DOHH2 (cell line): ENCODE measurements at regions not wholly inside any gene's neighbourhood (a gene's known extent, or its start where the extent isn't known, plus 50 kb on each side); places are given as distances from the start of the nearest gene placed in this dataset.

Experiments
- CTCF ChIP-seq: fragments of 200-600 bp; sonication (generic); IDR thresholded peaks from one replicate; pipeline ENCODE4 v1.5.1; 2014; ENCODE audit warnings: antibody characterized with exemption, mild to moderate bottlenecking, low read depth, low read length; ENCODE audit not compliant: poor library complexity, severe bottlenecking
- EZH2phosphoT487 ChIP-seq: fragments of 200-600 bp; sonication (generic); IDR thresholded peaks from 2 replicates; pipeline ENCODE4 v1.6.1; 2017; ENCODE audit warnings: borderline replicate concordance, mild to moderate bottlenecking, antibody characterized with exemption, low read length, moderate library complexity, mixed read lengths

GRCh38 chr20:52757411-52757810 is 214.7 kb upstream of the TSHZ2 start:
- TF ChIP-seq CTCF: no peak
- no peak for TF ChIP-seq EZH2phosphoT487
